ENCODE measurements at regions not wholly inside any gene's neighbourhood (a gene's known extent, or its start where the extent isn't known, plus 50 kb on each side); places are given as distances from the start of the nearest gene placed in this dataset.

- TF ChIP-seq CTCF (IDR thresholded peaks at IDR 0.05) (no peak), POLR2AphosphoS5 (IDR thresholded peaks at IDR 0.05) (no peak), POLR2A (IDR thresholded peaks at IDR 0.05; ENCODE audit: low read depth) (no peak)
Observed at GRCh38 chr11:119478711-119479285, 55.8 kb upstream of the THY1 start.
